Hepatic stellate cell (primary cell): ENCODE measurements at regions not wholly inside any gene's neighbourhood (a gene's known extent, or its start where the extent isn't known, plus 50 kb on each side); places are given as distances from the start of the nearest gene placed in this dataset.

Experiments used
- DNase-seq: peaks from one replicate; pipeline ENCODE4 v3.0.0; 2011; ENCODE audit warnings: low spot score

DNA sequence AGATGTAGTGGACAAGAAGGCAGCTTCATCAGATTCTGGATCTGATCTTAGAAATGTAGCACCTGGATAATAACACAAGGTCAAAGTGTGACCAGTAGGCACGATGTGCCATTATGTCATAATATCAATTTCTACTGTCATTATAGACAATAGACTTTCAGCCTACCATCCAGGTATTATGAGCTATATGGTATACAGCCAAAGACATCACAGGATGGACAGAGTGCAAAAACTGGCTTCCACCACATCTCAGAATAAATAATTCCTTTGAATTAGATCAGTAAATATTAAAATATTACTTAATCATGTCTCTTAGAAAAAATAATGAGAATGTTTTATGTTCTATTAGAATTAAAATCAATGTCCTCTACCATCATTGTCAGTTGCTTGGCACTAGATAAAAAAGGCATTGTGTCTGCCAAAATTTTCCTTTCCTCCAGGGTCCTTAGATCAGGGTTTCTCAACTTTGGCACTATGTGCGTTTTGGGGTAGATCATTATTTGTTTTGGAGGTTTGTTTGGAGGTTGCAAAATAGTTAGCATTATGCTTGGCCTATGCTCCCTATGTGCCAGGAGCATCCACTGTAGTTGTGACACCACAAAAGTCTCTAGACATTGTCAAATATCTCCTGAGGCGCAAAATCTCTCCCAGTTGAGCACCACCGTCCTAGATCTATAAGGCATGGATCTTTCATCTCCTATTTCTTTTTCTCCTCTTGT, 86.7 kb upstream of the NRIP1 start:
- no peak for DNase-seq

GRCh38 chr21:15152591-15152990, 87.8 kb upstream of the NRIP1 start:
- no peak for DNase-seq

- no peak for DNase-seq
Observed at GRCh38 chr21:15159382-15160020, 94.7 kb upstream of the NRIP1 start.

DNA sequence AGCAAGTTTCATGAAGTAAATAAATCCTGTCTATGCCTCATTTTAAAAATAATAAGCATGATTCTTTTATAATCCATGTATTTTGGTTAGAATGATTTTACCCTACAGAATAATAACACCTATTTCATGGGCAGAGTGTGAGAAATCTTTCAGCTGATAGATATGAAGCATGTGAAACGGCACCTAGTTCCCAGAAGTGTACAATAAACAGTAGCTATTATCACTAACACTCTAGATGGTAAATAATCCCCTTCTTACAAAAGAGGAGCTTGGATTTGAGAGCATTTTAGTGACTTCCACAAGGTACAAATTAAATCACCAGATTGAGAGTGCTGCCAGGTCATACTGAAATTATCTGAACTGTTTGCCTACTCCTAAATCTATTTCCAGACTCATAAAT, 95.3 kb upstream of the NRIP1 start:
- DNase-seq: no peak

- DNase-seq: no peak
Observed at GRCh38 chr21:15162921-15163320, 98.1 kb upstream of the NRIP1 start.

- no peak for DNase-seq
Observed at GRCh38 chr21:15164273-15164672, 99.5 kb upstream of the NRIP1 start.

GRCh38 chr21:15164678-15165303, 100.0 kb upstream of the NRIP1 start:
- no peak for DNase-seq

DNA sequence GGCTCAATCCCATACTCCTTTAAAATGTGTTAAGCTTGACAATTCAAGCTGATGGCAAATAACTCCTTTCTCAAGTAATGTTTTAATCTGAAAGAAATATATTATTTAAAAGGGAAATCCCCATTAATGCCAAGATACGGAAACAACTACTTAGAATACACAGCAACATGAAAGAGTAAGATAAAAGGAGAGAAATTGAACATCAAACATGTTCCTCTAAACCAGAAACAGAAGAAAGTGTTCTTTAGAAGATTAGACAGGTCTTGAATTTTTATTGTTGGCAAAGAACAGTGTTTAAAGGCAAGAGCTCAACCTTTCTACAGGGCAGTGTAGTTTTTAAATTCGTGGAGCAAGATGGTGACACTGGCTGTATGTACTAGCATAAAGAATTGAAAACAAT, 105.8 kb upstream of the NRIP1 start:
- no peak for DNase-seq

GRCh38 chr21:15171546-15171945, 106.7 kb upstream of the NRIP1 start:
- DNase-seq: no peak

GRCh38 chr21:15172963-15173362, 108.2 kb upstream of the NRIP1 start:
- DNase-seq: no peak

DNA sequence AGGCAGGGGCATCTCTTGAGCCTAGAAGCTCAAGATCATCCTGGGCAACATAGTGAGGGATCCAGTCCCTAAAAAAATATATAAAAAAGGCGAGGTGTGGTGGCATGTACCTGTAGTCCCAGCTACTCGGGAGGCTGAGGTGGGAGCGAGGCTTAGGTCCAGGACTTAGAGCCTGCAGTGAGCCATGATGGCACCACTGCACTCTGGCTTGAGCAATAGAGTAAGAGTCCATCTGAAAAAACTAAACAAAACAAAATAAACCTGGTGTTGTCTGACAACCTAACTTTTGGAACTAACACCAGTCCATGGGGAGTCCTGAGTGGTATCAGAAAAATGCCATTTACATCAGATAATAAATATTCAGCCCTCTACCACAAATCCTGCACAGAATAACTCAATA, 110.1 kb upstream of the NRIP1 start:
- DNase-seq: no peak

GRCh38 chr21:15182731-15183130, 117.9 kb upstream of the NRIP1 start:
- no peak for DNase-seq

DNA sequence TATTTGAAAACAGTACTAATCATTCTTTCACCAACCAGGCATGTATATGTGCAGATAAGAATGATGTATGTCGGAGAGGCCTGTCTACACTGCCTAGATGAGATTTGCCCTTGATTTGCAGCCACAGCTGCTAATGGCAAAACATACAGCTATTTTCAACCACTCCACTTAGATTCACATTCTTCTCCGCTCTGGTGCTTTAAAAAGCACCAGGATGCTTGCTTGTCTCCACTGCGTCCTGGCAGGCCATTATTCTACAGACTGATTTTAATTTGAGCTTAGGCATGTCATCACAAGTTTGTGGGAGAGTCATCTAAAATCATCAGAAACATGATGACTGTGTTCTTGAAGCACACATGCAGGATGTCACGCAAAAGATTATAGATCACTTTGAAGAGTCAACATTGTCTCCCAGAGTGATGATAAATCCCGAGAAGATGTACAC, 119.0 kb upstream of the NRIP1 start:
- DNase-seq: no peak

- DNase-seq: no peak
Observed at GRCh38 chr21:15190412-15190811, 125.6 kb upstream of the NRIP1 start.

DNA sequence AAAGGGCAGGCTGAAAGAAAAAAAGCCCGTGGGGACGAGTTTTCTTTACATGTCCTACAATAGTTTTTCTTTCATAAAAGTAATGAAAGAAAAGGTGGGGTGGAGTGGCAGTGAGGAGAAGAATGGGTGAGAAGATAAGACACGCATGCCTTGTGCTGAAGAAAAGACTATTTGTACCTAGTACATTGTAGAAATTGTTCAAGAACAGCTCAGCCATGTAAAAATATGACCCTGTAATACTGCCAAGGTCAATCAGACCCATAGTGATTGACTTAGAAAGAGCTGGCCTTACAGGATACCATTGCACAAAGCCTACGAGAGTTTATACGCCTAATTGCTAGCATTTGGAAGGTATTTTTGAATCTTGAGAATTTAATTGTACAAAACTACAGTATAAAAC, 126.0 kb upstream of the NRIP1 start:
- DNase-seq: no peak

GRCh38 chr21:15191342-15191741, 126.5 kb upstream of the NRIP1 start:
- no peak for DNase-seq

DNA sequence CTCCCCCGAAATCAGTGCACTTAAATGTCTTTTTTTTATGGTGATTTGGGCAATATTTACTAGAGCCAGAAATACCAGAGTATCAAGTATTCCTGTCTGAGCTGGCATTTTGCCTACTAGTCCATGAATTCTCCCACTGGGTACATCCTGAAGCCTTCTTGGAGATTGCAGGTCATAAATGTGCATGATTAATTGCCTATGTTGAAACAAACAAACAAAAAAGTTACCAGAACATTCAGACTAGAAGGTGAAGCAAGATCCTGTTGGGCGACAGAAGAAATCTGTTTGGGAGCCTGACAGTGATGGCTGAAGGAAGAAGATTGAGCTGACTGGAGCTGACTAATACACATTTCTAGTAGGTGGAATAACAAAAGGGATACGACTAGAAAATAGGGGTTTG, 127.4 kb upstream of the NRIP1 start:
- DNase-seq: no peak

GRCh38 chr21:15193937-15194336, 129.1 kb upstream of the NRIP1 start:
- no peak for DNase-seq

DNA sequence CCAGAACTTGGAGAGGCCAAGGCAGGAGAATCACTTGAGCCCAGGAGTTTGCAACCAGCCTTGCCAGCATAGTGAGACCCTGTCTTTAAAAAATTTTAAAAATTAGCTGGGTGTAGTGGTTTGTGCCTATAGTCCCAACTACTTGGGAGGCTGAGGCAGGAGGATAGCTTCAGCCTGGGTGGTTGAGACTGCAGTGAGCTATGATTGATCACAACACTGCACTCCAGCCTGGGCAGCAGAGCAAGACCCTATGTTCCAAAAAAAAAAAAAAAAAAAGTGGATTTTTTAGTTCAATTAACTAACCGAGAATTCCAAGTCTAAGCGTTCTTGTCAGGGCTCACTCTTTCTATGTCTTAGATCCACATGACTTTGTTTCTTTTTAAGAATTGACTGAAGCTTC, 130.3 kb upstream of the NRIP1 start:
- no peak for DNase-seq

GRCh38 chr21:15195768-15196167, 131.0 kb upstream of the NRIP1 start:
- no peak for DNase-seq

DNA sequence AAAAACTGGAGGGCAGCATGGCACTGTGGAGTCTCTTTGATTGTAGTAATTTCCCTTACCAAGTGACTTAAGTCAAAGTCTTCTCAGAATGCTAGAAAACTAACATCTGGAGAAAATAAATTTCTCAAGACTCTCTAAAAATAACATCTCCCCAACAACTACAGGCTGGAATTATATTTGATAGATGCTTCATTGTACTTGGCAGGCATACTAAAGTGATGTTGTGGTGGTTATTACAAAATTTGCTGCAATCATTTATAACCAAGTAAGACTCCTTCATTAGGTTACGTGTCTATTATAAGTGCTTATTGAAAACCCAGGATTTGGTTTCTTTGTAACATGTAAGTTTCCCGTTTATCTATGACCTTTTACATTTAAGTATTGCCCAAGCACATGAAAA, 132.9 kb upstream of the NRIP1 start:
- DNase-seq: no peak

GRCh38 chr21:15199414-15200383, 134.9 kb upstream of the NRIP1 start:
- no peak for DNase-seq
